ENCODE measurements at regions not wholly inside any gene's neighbourhood (a gene's known extent, or its start where the extent isn't known, plus 50 kb on each side); places are given as distances from the start of the nearest gene placed in this dataset.
A peak's percentile ranks its signal among the peaks of the same experiment; 100 is the strongest.

DNA sequence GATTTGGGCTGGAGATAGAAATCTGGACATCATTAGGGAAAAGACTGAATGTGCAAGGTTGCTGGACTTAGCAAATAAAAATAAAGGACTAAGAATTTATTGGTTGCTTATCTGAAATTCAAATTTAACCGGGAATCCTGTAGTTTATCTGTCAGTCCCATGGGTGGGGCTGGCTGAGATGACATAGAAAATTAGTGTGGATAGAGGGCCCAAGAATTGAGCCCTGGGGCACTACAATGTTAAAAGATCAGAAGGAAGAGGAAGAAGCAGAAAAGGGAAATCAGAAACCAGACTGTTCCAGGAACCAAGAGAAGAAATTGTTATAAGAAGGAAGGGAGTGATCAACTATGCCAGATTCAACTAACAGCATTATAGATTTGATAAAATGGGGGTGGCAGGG lies 96.7 kb upstream of the CCDC196 start:
- Mint-ChIP-seq H3K4me3 (no peak overlapping the region), H3K4me1 (ENCODE audit: low read depth) (peaks cover 3% of the 10 kb centered on the region), H3K27me3 (ENCODE audit: low read depth) (peaks cover 35% of the 10 kb centered on the region), H3K36me3 (ENCODE audit: low read depth) (no peaks in the 10 kb centered on the region), H3K9me3 (no peaks in the 10 kb centered on the region), H3K27ac (no peak overlapping the region)

DNA sequence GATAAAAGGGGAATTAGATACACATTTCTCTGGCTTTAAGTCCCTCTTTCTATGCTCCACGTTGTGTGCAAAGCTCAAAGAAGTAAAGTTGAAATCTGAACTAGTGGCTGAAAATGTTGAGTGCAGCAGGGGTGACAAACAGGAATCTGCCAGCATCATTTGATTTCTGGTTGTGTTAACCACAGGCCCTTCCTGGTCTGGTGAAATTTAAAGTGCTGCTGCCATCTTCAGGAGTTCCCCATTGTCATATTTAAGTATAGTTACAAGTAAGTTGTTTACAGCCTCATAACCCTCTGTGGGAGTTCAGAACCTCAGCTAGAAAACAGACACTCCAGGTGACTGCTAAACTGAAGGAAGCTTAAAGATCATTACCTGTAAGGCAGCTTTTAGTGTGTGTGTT lies 90.9 kb upstream of the CCDC196 start:
- Mint-ChIP-seq H3K4me1 (ENCODE audit: low read depth) (peaks cover 7% of the 10 kb centered on the region), H3K9me3 (no peaks in the 10 kb centered on the region), H3K27me3 (ENCODE audit: low read depth) (peaks cover 19% of the 10 kb centered on the region), H3K36me3 (ENCODE audit: low read depth) (no peaks in the 10 kb centered on the region), H3K4me3 (no peak overlapping the region), H3K27ac (peak overlapping the region; percentile 53)

DNA sequence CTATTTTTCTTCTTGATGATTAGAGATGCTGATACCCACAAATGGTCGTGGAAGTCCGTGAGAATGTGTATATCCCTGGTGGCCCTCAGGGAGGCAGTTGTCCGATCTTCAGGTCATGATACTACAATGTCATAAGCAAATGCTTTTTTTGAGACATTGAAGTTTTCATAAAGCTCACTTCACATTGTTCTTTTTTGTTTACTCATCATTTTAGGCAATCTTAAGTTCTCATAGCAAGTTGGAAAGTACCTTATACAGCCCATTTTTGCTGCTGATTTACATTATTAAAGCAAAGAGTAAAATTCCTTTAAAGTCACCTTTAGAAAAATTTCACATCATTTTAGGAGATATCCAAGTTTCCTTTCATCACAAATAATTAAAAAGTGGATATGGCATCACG lies 90.0 kb upstream of the CCDC196 start:
- peaks cover 16% of the 10 kb centered on the region for H3K27me3 Mint-ChIP-seq (ENCODE audit: low read depth)
- H3K27ac Mint-ChIP-seq: no peak overlapping the region
- H3K9me3 Mint-ChIP-seq: no peaks in the 10 kb centered on the region
- H3K36me3 Mint-ChIP-seq (ENCODE audit: low read depth): no peaks in the 10 kb centered on the region
- H3K4me1 Mint-ChIP-seq (ENCODE audit: low read depth): peaks cover 7% of the 10 kb centered on the region
- no peak overlapping the region for H3K4me3 Mint-ChIP-seq

DNA sequence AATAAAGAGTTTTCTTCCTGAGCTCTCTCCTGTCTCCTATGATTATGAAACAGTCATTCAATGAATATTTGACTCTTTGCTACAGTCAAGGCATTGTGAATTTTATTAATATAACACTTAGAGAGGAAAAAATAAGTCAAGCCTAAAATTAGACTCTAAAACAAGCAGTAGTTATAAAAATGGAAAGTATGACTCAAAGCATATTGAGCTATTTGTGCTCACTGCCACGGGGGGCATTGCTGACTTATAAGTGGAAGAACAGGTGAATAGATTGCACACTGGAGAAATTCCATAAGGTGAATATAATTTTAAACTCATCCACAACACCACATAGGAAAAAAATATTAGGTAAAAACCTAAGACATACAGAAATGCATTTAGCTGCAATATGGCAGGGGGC lies 87.7 kb upstream of the CCDC196 start:
- Mint-ChIP-seq H3K27ac (no peak overlapping the region), H3K36me3 (ENCODE audit: low read depth) (no peaks in the 10 kb centered on the region), H3K4me1 (ENCODE audit: low read depth) (peaks cover 7% of the 10 kb centered on the region), H3K27me3 (ENCODE audit: low read depth) (peaks cover 2% of the 10 kb centered on the region), H3K4me3 (no peak overlapping the region), H3K9me3 (no peaks in the 10 kb centered on the region)

DNA sequence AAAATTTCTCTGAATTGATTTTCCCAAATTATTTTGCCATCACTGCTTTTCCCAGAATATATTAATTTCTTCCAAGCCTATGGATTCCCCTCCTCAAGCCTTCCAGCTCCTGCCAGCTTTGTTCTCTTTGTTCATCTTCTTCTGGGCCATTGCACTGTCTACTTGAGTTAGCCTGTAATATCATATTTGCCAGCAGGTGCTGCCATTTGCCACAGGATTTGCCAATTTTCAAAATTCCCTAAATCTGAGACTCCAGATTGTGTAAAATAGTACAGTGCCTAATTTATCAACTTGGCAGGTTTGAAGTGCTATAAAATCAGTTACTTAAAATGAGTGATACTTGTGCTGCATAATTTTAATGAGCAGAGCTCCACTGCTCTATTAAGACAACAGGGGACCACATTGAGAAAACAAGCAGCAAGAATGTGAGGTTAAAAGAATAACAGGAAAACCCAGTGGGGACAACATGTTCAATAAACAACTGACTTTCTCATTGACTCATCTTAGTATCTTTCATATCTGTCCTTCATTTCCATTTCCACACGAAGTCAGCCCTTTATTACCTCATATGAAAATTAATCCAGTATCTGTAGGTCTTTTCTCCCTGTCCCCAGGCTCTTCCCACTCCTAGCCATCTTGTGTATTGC lies 84.6 kb upstream of the CCDC196 start:
- H3K4me1 Mint-ChIP-seq (ENCODE audit: low read depth): peaks cover 2% of the 10 kb centered on the region
- no peak overlapping the region for H3K27ac Mint-ChIP-seq
- no peaks in the 10 kb centered on the region for H3K36me3 Mint-ChIP-seq (ENCODE audit: low read depth)
- H3K27me3 Mint-ChIP-seq (ENCODE audit: low read depth): peaks cover 4% of the 10 kb centered on the region
- H3K4me3 Mint-ChIP-seq: no peak overlapping the region
- no peaks in the 10 kb centered on the region for H3K9me3 Mint-ChIP-seq

DNA sequence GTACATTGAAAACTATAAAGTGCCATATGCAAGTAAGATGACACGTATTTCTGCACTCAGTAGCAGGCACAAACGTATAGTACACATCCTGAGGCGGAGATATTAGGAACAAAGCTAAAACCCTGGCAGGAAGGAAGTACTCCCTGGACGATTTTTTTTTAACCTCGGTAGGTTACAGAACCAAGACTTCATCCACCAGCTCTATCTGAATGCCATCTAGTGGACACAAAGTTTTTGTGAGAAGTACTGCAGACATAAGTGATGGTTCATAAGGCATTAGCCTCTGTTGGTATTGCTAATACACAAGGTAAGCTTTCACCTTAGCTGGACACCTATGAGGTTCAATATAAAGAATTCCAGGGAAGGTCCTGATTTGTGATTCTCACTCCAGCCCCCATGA lies 83.0 kb upstream of the CCDC196 start:
- Mint-ChIP-seq H3K9me3 (no peaks in the 10 kb centered on the region), H3K27ac (no peak overlapping the region), H3K4me3 (no peak overlapping the region), H3K4me1 (ENCODE audit: low read depth) (peaks cover 2% of the 10 kb centered on the region), H3K36me3 (ENCODE audit: low read depth) (no peaks in the 10 kb centered on the region), H3K27me3 (ENCODE audit: low read depth) (peaks cover 4% of the 10 kb centered on the region)

DNA sequence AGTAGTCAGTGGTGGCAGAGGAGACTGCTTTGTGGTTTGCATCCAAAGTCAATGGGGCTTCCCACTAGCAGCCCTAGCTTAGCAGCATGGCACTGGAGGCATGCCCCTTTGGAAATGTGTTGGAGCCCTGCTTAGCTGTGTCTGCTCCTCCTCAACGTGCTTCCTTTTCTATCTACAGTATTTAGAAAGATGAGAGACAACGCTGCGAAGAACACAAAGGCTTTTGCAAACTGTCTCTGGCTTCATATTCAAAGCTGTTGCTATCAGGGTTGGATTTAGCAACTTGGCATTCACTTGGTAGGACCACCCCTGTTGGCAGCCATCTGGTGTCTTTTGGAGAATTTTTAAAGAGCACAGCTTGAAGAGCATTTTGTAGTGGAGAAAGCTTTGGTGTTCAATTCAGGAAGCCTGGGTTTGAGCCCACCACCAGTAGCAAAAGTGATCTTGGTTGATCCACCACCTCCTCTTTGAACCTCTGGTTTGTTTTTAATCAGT lies 82.1 kb upstream of the CCDC196 start:
- H3K9me3 Mint-ChIP-seq: no peaks in the 10 kb centered on the region
- no peak overlapping the region for H3K27ac Mint-ChIP-seq
- H3K27me3 Mint-ChIP-seq (ENCODE audit: low read depth): peaks cover 4% of the 10 kb centered on the region
- H3K36me3 Mint-ChIP-seq (ENCODE audit: low read depth): no peaks in the 10 kb centered on the region
- H3K4me1 Mint-ChIP-seq (ENCODE audit: low read depth): peaks cover 2% of the 10 kb centered on the region
- H3K4me3 Mint-ChIP-seq: no peak overlapping the region

DNA sequence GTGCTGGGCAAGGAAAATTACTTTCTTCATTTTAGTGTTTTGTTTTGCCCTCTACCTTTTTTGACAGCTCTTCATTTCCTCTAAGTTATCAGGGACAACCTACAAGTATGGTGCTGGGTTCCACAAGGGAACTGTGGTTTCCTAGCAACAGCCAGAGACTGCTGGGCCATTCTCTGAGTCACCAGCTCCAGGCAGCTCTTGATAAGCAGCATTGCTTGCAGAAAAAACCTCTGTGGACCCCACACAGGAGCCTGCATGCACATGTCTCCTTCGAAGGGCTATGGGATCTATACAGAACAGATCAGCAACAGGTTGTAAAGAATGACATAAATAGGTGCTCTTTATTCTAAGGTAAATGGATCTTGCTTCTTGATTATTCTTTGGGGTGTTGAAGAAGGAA lies 81.0 kb upstream of the CCDC196 start:
- Mint-ChIP-seq H3K27me3 (ENCODE audit: low read depth) (peaks cover 4% of the 10 kb centered on the region), H3K27ac (no peak overlapping the region), H3K4me1 (ENCODE audit: low read depth) (peaks cover 2% of the 10 kb centered on the region), H3K4me3 (no peak overlapping the region), H3K36me3 (ENCODE audit: low read depth) (no peaks in the 10 kb centered on the region), H3K9me3 (no peaks in the 10 kb centered on the region)

DNA sequence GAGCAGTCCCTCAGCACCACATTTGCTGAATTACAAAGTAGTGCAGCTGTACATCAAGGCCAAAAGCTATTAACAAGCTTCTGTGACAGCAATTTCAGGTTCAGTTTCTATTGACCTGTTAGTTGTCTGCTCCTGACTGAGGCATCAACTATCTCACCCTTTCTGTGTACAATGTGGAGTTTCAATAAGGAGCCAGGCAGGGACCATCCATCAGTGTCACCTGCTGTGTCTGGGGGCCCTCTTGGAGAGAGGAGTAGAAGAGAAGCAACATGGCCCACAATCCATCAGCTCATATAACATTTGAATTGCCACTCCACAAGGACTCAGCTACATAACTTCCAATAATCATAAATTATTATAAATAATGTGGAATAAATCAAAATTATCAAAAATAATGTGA lies 72.3 kb upstream of the CCDC196 start:
- no peaks in the 10 kb centered on the region for H3K36me3 Mint-ChIP-seq (ENCODE audit: low read depth)
- H3K9me3 Mint-ChIP-seq: no peaks in the 10 kb centered on the region
- H3K4me1 Mint-ChIP-seq (ENCODE audit: low read depth): no peaks in the 10 kb centered on the region
- H3K27me3 Mint-ChIP-seq (ENCODE audit: low read depth): no peaks in the 10 kb centered on the region
- H3K4me3 Mint-ChIP-seq: no peak overlapping the region
- no peak overlapping the region for H3K27ac Mint-ChIP-seq

DNA sequence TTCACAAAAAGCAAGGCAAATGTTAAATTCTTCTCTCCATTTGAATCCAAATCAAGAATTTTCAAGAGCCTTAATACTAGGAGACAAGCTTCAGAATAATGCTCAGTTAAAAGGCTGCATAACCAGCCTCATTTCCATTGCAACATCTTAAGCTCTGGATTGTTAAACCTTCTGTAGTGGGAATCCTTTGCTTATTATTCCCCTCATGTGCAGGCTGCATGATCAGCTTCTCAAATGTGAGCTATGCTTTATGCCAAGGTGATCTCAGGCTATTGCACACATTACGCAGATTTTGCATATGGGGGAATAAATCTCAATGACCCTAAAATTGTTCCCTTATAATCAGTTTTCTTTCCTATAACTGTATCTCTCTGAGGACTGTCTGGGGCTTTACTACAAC lies 71.7 kb upstream of the CCDC196 start:
- H3K36me3 Mint-ChIP-seq (ENCODE audit: low read depth): no peaks in the 10 kb centered on the region
- no peak overlapping the region for H3K4me3 Mint-ChIP-seq
- no peaks in the 10 kb centered on the region for H3K9me3 Mint-ChIP-seq
- H3K27ac Mint-ChIP-seq: no peak overlapping the region
- H3K27me3 Mint-ChIP-seq (ENCODE audit: low read depth): no peaks in the 10 kb centered on the region
- no peaks in the 10 kb centered on the region for H3K4me1 Mint-ChIP-seq (ENCODE audit: low read depth)

DNA sequence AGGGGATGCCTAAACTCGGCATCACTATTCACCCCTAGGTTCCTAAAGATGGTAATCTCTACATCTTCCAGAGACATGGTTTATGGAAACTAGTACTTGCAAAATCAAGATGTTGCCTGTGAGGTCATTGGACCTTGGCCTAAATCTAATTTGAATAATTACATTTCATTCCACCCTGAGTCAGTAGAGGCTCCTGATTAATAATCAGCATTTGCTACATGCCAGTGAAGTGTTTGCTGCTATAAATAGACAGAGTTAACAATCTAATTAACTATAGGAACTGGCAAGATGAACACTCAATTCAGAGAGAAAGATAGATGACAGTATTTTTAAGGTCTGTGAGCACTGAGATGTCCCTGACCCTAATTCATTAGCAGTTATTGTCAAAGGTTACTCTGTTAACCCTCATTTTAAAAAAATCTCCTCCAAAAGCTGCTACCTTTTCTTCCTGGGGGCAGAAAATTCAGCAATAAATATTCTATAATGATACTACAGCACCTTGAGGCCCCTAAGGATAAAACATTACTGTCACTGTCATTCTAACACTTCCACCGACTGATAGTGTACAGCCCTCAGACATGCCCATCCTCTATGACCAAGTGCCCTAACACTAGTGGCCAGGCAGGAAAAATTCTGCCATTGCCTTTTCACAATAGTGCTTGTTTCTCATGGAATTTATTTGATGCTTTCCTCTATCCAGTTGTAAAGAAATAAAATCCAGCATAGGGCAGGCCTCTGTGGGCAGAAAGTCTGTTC lies 65.7 kb upstream of the CCDC196 start:
- Mint-ChIP-seq H3K27ac (no peak overlapping the region), H3K36me3 (ENCODE audit: low read depth) (no peaks in the 10 kb centered on the region), H3K4me3 (no peak overlapping the region), H3K27me3 (ENCODE audit: low read depth) (no peaks in the 10 kb centered on the region), H3K9me3 (no peaks in the 10 kb centered on the region), H3K4me1 (ENCODE audit: low read depth) (no peaks in the 10 kb centered on the region)

DNA sequence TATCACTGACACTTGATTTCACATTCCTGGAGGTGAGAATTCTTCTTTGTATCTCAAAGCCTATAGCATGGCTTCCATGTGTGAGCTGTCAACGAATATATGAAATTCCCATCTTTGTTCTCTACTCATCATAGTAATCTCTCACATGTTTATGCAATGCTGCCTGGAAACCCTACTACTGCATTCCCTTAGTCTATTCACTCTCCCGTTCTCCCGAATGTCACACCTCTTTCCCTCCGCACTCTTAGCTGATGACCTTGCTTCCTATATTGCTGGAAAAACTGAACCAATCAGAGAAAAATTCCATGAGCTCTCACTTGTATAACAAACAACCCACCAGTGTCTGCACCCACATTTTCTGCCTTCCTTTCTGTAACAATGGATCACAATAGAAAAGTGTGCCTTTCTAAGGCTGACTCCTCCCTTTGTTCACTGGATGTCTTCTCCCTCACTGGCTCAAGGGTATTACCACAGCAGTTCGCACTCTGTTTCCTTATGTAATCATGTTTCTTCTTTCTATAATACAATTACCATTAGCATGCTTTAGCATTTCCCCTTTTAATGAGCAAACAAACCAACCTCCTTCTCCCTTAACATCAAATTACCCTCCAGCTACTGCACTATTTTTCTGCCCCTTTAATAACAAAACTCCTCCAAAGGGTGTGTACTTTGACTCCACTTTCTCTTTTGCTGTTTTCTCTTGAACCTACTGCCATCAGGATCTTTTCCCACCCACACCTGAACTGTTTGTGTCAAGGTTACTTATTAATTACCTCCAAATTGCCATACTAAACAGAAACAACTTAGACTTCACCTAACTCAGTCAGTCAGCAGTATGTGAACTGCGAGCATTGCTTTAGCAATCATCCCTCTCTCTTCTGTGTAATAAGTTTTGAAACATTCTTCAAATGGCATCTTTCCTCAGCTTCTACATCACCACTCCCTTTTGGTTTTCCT lies 63.9 kb upstream of the CCDC196 start:
- no peak overlapping the region for H3K4me3 Mint-ChIP-seq
- H3K9me3 Mint-ChIP-seq: no peaks in the 10 kb centered on the region
- H3K36me3 Mint-ChIP-seq (ENCODE audit: low read depth): no peaks in the 10 kb centered on the region
- no peaks in the 10 kb centered on the region for H3K27me3 Mint-ChIP-seq (ENCODE audit: low read depth)
- H3K27ac Mint-ChIP-seq: no peak overlapping the region
- H3K4me1 Mint-ChIP-seq (ENCODE audit: low read depth): no peaks in the 10 kb centered on the region

DNA sequence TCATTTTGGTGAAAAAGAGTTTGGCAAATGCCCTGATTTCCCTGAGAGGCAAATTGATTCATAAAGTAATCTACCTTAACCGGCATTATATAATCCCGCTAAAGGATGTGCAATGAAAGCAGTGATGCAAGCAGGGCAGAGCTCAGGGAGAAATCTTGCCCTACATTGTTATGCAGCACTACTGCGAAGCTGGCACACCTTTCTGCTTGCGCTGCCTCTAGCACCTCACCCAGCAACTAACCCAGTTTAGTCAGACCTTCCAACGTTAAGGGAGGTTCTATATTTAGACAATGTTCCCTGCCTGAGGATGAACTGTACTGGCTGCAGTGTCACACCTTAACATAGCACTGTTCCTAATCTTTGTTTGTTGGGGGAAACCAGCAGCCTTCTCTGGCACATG lies 60.8 kb upstream of the CCDC196 start:
- H3K9me3 Mint-ChIP-seq: no peaks in the 10 kb centered on the region
- H3K36me3 Mint-ChIP-seq (ENCODE audit: low read depth): no peaks in the 10 kb centered on the region
- H3K4me3 Mint-ChIP-seq: no peak overlapping the region
- H3K27ac Mint-ChIP-seq: no peak overlapping the region
- no peaks in the 10 kb centered on the region for H3K4me1 Mint-ChIP-seq (ENCODE audit: low read depth)
- H3K27me3 Mint-ChIP-seq (ENCODE audit: low read depth): no peaks in the 10 kb centered on the region

DNA sequence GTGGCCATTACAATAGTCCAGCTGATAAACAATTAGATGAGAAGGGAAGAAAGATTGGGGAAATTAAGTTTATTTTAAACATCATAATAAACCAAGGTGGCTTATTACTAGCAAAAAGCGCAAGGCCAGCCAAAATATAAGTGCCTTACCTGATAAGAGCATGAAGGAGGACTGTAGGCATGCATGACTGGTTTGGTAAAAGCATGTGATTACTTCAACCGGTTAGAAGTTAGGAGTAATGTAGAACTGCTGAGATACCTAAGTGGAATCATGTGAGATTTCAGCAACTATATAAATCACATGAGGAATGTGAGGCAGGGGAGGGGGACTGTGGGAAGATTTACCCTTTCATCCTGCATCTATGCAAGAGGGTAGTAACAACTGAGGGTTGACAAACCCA lies 59.7 kb upstream of the CCDC196 start:
- Mint-ChIP-seq H3K36me3 (ENCODE audit: low read depth) (no peaks in the 10 kb centered on the region), H3K9me3 (no peaks in the 10 kb centered on the region)

More for the DNA sequence above, 59.7 kb upstream of the CCDC196 start:
- H3K4me3 Mint-ChIP-seq: no peak overlapping the region
- H3K27ac Mint-ChIP-seq: no peak overlapping the region
- no peaks in the 10 kb centered on the region for H3K4me1 Mint-ChIP-seq (ENCODE audit: low read depth)
- no peaks in the 10 kb centered on the region for H3K27me3 Mint-ChIP-seq (ENCODE audit: low read depth)

Data from T-helper 1 cell treated with Interleukin-12 subunit alpha and Interleukin-12 subunit beta and Interleukin-4 antibody, amounts not matched to agents 30 μg/mL and 1 μg/mL, for 36 hours (primary cell).